ENCODE measurements at regions not wholly inside any gene's neighbourhood (a gene's known extent, or its start where the extent isn't known, plus 50 kb on each side); places are given as distances from the start of the nearest gene placed in this dataset.

DNA sequence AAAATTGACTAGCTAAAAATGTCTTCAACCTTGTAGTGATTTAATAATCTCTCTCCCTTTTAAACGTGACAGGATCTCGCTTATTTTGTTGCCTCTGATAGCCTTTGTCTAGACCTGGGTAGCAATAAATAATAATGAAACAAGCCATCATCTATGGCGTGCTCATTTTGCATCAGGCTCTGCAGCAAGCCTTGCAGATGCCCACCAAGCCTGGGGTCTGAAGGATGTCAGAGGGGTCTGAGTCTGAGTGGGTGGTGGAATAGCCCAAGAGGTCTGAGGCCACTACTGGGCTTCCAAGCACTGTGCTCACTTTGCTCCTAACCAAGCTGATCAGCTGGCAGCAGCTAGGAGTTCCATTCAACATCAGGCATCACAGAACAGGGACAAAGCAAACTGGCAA, 109.4 kb downstream of the GYPC start:
- no peak overlapping the region for H3K4me3 ChIP-seq (ENCODE audit: low read depth, low read length)
- no peak for DNase-seq (ENCODE audit: low read depth)
- TF ChIP-seq, protein P1, sequence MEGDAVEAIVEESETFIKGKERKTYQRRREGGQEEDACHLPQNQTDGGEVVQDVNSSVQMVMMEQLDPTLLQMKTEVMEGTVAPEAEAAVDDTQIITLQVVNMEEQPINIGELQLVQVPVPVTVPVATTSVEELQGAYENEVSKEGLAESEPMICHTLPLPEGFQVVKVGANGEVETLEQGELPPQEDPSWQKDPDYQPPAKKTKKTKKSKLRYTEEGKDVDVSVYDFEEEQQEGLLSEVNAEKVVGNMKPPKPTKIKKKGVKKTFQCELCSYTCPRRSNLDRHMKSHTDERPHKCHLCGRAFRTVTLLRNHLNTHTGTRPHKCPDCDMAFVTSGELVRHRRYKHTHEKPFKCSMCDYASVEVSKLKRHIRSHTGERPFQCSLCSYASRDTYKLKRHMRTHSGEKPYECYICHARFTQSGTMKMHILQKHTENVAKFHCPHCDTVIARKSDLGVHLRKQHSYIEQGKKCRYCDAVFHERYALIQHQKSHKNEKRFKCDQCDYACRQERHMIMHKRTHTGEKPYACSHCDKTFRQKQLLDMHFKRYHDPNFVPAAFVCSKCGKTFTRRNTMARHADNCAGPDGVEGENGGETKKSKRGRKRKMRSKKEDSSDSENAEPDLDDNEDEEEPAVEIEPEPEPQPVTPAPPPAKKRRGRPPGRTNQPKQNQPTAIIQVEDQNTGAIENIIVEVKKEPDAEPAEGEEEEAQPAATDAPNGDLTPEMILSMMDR (IDR thresholded peaks at IDR 0.05; ENCODE audit: control insufficient read depth, extremely low read depth, insufficient read depth), result no peak

DNA sequence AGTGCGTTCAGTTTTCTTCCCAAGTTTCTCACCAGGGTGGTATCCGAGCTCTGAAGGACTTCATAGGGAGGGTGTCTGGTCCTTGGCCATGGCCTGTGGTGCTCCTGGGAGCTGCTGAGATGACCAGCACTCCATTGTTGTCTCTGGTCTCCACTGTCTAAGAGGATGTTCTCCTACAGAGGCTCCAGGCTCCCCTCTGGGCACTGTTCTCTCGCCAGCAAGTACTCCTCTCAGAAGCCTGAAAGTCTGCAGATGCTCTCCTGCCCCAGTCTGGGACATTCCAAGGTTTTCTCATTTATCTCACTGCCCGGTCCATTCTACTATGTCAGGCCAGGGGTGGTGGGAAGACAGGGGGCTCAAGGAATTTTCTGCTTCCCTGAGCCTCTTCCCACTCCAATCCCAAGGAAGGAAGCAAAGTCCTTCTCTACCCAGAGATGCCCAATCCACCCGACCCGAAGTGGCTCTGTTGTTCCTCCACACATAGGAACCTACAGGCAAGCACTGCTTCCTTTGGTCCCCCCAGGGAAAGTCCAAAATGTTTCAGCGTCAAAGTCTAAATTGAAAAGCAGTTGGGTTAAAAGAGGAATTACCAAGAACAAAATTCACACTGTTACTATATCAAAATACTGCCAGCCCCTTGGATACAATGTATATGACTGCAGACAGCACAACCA, 110.5 kb downstream of the GYPC start:
- no peak for DNase-seq (ENCODE audit: low read depth)
- no peak overlapping the region for H3K4me3 ChIP-seq (ENCODE audit: low read depth, low read length)
- TF ChIP-seq, protein P1 (IDR thresholded peaks at IDR 0.05; ENCODE audit: control insufficient read depth, extremely low read depth, insufficient read depth), result no peak

DNA sequence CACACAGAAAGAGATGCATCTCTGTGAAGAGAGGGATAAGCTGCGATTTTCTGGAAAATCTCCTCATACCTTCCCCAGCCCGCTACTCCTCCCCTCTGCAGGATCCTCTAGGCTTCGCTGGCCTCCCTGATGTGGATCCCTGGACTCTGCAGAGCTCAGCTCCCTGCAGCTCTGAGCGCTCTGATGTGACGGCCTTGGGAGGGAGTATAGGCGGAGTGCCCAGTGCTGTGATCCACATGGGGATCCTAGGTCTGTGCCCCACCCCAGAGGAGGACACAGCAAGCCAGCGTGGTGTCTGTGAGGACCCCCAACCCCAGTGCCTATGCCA, 111.0 kb downstream of the GYPC start:
- no peak for DNase-seq (ENCODE audit: low read depth)
- TF ChIP-seq, protein P1 (IDR thresholded peaks at IDR 0.05; ENCODE audit: control insufficient read depth, extremely low read depth, insufficient read depth), result no peak
- H3K4me3 ChIP-seq (ENCODE audit: low read depth, low read length), result no peak overlapping the region

DNA sequence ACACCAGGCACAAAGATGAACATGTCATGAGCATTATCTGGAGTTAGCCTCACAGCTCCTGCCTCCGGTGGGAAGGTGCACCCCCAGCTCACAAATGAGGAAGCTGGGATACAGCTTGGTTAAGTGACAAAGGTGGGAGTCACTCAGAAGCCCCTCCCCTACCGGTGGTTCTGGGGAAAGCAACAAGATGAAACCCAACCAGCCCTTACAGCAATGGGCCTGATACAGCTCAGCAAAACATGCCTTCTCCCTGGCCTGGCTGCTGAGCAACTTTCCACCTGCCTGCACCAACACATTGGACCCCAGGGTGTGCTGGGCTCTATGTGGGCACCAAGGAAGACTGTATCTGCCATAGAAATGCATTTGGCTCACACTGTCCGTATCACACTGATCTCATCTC, 113.2 kb downstream of the GYPC start:
- no peak overlapping the region for H3K4me3 ChIP-seq (ENCODE audit: low read depth, low read length)
- DNase-seq (ENCODE audit: low read depth), result no peak
- TF ChIP-seq, protein P1 (IDR thresholded peaks at IDR 0.05; ENCODE audit: control insufficient read depth, extremely low read depth, insufficient read depth), result no peak

DNA sequence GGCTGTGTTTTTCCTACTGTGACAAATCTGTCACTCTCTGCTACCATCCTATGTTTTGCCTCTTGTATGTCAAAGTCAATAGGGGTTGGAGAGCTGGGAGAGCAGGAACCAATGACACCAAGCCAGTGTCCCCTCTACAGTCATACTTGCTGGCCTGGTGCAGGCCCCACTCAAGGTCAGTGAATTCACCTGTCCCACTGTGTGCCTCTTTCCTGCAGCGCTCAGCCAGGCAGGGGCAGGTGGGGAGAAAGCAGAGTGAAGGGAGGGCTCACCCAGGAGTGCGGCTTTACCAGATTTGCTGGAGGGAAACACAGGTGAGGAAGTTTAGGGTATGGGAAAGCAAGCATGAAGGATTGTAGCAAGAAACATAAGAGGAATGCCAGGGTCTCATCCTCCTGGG, 114.5 kb downstream of the GYPC start:
- no peak overlapping the region for H3K4me3 ChIP-seq (ENCODE audit: low read depth, low read length)
- no peak for DNase-seq (ENCODE audit: low read depth)
- TF ChIP-seq, protein P1 (IDR thresholded peaks at IDR 0.05; ENCODE audit: control insufficient read depth, extremely low read depth, insufficient read depth), result no peak

DNA sequence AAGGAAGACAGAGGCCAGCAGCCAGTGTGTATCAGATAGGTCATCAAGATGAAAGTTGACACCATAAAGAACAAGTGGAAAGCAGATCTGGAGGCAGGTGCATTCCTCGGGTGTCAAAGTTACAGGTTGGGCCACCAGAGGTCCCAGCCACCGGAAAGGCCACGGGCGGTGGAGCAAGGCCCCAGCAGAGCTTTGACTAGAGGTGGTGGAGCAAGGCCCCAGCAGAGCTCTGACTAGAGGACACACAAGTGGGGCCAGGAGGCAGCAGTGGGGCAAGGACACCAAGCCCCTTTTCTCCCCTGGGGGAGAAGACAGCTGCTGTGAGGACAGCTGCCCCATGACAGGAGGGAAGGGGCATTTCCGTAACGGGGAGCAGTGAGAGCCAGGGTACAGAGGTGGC, 115.1 kb downstream of the GYPC start:
- H3K4me3 ChIP-seq (ENCODE audit: low read depth, low read length), result no peak overlapping the region
- no peak for DNase-seq (ENCODE audit: low read depth)
- TF ChIP-seq, protein P1 (IDR thresholded peaks at IDR 0.05; ENCODE audit: control insufficient read depth, extremely low read depth, insufficient read depth), result no peak

DNA sequence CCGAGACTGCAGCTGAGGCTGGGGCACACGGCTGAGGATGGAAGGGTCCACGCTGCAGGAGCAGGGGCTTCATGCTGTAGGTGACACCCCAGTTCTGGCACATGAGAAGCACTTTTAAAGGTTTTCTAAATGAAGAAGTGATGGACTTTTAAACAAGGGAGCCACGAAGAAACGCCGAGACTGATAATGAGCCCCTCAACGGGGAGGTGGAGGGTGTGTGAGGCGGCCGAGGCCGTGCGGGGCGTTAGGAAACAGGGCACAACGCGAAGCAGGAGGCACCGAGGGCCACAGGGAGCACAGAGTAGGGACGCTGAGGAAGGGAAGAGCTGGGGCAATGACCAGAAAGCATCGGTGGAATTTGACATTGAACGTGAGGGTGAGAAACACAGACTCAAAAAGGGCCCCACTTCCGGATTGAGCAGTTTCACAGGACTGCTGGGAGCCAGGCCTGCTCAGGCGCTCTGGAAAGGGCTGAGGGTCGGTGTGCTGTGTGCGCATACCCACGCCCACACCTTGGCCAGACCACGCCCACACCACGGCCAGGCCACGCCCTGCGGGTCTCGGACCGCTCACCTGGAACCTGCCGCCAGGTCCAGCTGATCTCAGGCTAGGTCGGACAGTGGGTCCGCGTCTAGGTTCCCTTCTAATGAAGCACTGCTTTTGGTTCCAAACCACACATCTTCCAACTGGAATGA, 115.7 kb downstream of the GYPC start:
- H3K4me3 ChIP-seq (ENCODE audit: low read depth, low read length), result no peak overlapping the region
- TF ChIP-seq, protein P1 (IDR thresholded peaks at IDR 0.05; ENCODE audit: control insufficient read depth, extremely low read depth, insufficient read depth), result no peak
- no peak for DNase-seq (ENCODE audit: low read depth)
